Karpas-422 (cell line): ENCODE measurements at regions not wholly inside any gene's neighbourhood (a gene's known extent, or its start where the extent isn't known, plus 50 kb on each side); places are given as distances from the start of the nearest gene placed in this dataset.

Experiments
- DNase-seq: peaks from one replicate; pipeline ENCODE4 v3.0.0-alpha.2; 2015
- H2AFZ ChIP-seq: fragments of 200-600 bp; sonication (generic); 2 replicates; pipeline ENCODE4 v1.6.1; 2014; ENCODE audit warnings: antibody characterized with exemption, low read length, mixed read lengths
- H3K27ac ChIP-seq: fragments of 200-600 bp; sonication (generic); 2 replicates; pipeline ENCODE4 v1.5.1; 2014; ENCODE audit warnings: mild to moderate bottlenecking, low read length, moderate library complexity
- H3K27me3 ChIP-seq: fragments of 200-600 bp; sonication (generic); 2 replicates; pipeline ENCODE4 v1.6.1; 2014; ENCODE audit warnings: low read length, mixed read lengths
- H3K36me3 ChIP-seq: fragments of 200-600 bp; sonication (generic); 2 replicates; pipeline ENCODE4 v1.6.1; 2014; ENCODE audit warnings: low read length, mixed read lengths; ENCODE audit not compliant: insufficient read depth
- H3K4me1 ChIP-seq: fragments of 200-600 bp; sonication (generic); 2 replicates; pipeline ENCODE4 v1.6.1; 2014; ENCODE audit warnings: mild to moderate bottlenecking, low read length, mixed read lengths
- H3K4me2 ChIP-seq: fragments of 200-600 bp; sonication (generic); 2 replicates; pipeline ENCODE4 v1.6.1; 2014; ENCODE audit warnings: low read length, low read depth, mild to moderate bottlenecking; ENCODE audit not compliant: poor library complexity, severe bottlenecking
- H3K4me3 ChIP-seq: fragments of 200-600 bp; sonication (generic); 2 replicates; pipeline ENCODE4 v1.5.1; 2014; ENCODE audit warnings: mild to moderate bottlenecking, antibody characterized with exemption, low read length, mixed read lengths
- H3K79me2 ChIP-seq: fragments of 200-600 bp; sonication (generic); 2 replicates; pipeline ENCODE4 v1.6.1; 2014; ENCODE audit warnings: mild to moderate bottlenecking, low read length, mixed read lengths
- H3K9ac ChIP-seq: fragments of 200-600 bp; sonication (generic); 2 replicates; pipeline ENCODE4 v1.6.0; 2014; ENCODE audit warnings: low read length
- H3K9me2 ChIP-seq: fragments of 200-600 bp; sonication (generic), shearing (Covaris generic); replicated peaks from 2 replicates; pipeline ENCODE4 v1.6.0; 2014; ENCODE audit warnings: mild to moderate bottlenecking, low read length, moderate library complexity; ENCODE audit not compliant: insufficient read depth
- H3K9me3 ChIP-seq: fragments of 300-700, 200-600 bp; sonication (generic); 2 replicates; pipeline ENCODE4 v1.6.1; 2014; ENCODE audit warnings: low read length, mixed read lengths
- H4K20me1 ChIP-seq: fragments of 200-600 bp; sonication (generic); 2 replicates; pipeline ENCODE4 v1.6.1; 2014; ENCODE audit warnings: mild to moderate bottlenecking, antibody characterized with exemption, low read length, low read depth; ENCODE audit not compliant: insufficient read depth

DNA sequence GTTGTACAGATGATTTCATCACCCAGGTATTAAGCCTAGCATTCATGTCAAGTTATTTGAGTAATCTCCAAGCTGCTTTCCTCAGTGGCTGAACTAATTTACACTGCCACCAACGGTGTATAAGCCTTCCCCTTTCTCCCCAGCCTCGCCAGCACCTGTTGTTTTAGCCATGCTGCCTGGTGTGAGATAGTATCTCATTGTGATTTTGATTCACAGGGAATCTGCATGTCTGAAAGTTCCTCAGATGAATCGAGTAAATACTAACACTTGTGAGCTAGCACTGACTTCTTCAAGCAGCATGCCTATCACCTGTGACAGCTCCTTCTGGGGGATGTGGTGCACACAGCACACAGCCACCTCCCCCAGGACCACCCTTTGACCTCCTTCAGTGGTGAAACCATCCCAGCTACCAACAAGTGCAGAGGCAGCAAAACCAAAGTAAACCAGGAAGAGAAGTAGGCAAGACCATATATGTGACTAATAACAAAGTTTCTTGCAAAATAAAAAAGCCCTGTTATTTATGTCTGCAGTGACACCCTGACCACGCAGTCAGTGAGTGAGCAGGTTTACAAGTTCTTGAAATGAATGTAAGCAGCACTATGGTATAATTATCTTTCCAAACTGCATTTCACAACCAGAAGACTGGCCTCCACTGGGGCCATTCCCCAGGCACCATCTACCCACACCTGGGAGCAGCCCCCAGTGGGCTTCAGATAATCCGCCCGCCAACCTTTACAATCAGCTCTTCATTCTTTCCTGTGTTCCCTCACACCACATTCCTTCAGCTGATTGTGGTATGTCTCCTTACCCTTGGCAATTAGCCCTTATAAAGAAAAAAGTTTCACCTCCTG is 173.8 kb downstream of the ETS2 start:
- H3K4me2 ChIP-seq: no peak overlapping the region
- DNase-seq: no peak
- H3K79me2 ChIP-seq: no peaks in the 10 kb centered on the region
- no peaks in the 10 kb centered on the region for H3K27me3 ChIP-seq
- H2AFZ ChIP-seq: no peak overlapping the region
- peaks cover 5% of the 10 kb centered on the region for H3K4me1 ChIP-seq
- no peaks in the 10 kb centered on the region for H4K20me1 ChIP-seq
- H3K4me3 ChIP-seq: no peak overlapping the region
- H3K9ac ChIP-seq: no peak overlapping the region
- no peak overlapping the region for H3K27ac ChIP-seq
- H3K9me3 ChIP-seq: no peaks in the 10 kb centered on the region
- no peaks in the 10 kb centered on the region for H3K36me3 ChIP-seq
- no peaks in the 10 kb centered on the region for H3K9me2 ChIP-seq

DNA sequence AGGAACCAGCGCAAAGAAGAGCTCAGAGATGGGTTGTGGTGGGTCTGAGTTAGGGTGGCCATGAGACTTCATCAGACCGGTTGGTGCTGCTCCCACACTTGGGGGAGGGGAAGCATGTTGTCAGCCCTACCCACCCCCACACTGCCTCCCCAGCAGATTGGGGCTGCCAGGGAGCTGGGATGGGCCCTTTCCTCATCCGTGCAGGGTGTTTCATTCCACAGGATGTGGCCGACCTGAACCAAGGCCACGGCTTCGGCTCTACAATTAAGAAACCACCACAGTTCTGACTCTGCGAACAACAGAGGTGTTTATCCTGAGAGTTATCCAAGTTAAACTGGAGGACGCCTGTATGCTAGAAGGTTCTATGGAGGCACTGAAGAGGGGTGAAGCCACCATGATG is 171.2 kb downstream of the ETS2 start:
- H3K4me1 ChIP-seq: no peaks in the 10 kb centered on the region
- H2AFZ ChIP-seq: no peak overlapping the region
- H3K9me3 ChIP-seq: no peaks in the 10 kb centered on the region
- H3K9ac ChIP-seq: no peak overlapping the region
- no peak overlapping the region for H3K4me3 ChIP-seq
- no peak for DNase-seq
- no peaks in the 10 kb centered on the region for H3K36me3 ChIP-seq
- H3K27ac ChIP-seq: no peak overlapping the region
- H3K79me2 ChIP-seq: no peaks in the 10 kb centered on the region
- H4K20me1 ChIP-seq: no peaks in the 10 kb centered on the region
- H3K9me2 ChIP-seq: no peaks in the 10 kb centered on the region
- H3K27me3 ChIP-seq: no peaks in the 10 kb centered on the region
- H3K4me2 ChIP-seq: no peak overlapping the region

DNA sequence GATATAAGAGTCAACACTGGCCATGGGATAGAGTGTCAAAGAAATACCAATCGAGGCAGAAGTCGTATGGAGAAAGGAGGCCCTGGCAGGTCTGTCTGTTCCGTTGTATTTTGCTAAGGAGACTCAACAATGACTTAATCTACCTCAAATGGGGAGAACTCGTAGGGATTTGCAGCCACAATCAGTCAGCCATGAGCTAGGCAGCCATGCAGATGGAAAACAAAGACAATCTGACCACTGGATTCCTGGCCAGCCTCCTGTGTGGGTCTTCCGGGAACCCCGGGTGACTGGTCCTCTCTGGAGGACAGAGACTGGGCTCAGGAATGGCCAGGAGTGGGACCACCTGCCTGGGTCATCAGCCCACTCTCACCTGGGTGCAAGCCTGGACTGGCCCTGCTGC is 167.8 kb downstream of the ETS2 start:
- H3K9me2 ChIP-seq: no peaks in the 10 kb centered on the region
- H3K36me3 ChIP-seq: no peaks in the 10 kb centered on the region
- no peaks in the 10 kb centered on the region for H3K79me2 ChIP-seq
- no peaks in the 10 kb centered on the region for H3K4me1 ChIP-seq
- no peaks in the 10 kb centered on the region for H3K9me3 ChIP-seq
- no peak overlapping the region for H3K27ac ChIP-seq
- H3K27me3 ChIP-seq: no peaks in the 10 kb centered on the region
- H2AFZ ChIP-seq: no peak overlapping the region
- DNase-seq: no peak
- H3K9ac ChIP-seq: no peak overlapping the region
- H3K4me3 ChIP-seq: no peak overlapping the region
- no peak overlapping the region for H3K4me2 ChIP-seq
- H4K20me1 ChIP-seq: no peaks in the 10 kb centered on the region

DNA sequence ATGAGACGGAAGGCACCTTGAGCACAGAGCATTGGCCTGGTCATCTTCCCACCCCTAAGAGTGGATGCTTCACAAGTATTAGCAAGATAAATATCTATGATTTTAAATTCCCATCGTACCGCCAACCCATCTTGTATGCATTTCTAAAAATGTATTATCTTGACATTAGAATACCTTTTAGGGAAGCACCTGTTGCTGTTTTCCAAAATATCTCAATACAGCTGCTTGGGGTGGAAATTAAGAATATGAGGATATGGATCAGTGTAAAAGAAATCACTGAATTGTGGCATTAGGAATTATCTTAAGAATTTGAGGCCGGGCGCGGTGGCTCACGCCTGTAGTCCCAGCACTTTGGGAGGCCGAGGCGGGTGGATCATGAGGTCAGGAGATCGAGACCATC is 166.3 kb downstream of the ETS2 start:
- no peak overlapping the region for H3K27ac ChIP-seq
- H3K4me2 ChIP-seq: no peak overlapping the region
- DNase-seq: no peak
- no peaks in the 10 kb centered on the region for H3K4me1 ChIP-seq
- H3K27me3 ChIP-seq: no peaks in the 10 kb centered on the region
- H2AFZ ChIP-seq: no peak overlapping the region
- H3K9me3 ChIP-seq: no peaks in the 10 kb centered on the region
- no peaks in the 10 kb centered on the region for H3K9me2 ChIP-seq
- no peaks in the 10 kb centered on the region for H3K36me3 ChIP-seq
- no peaks in the 10 kb centered on the region for H4K20me1 ChIP-seq
- no peaks in the 10 kb centered on the region for H3K79me2 ChIP-seq
- no peak overlapping the region for H3K9ac ChIP-seq
- no peak overlapping the region for H3K4me3 ChIP-seq

DNA sequence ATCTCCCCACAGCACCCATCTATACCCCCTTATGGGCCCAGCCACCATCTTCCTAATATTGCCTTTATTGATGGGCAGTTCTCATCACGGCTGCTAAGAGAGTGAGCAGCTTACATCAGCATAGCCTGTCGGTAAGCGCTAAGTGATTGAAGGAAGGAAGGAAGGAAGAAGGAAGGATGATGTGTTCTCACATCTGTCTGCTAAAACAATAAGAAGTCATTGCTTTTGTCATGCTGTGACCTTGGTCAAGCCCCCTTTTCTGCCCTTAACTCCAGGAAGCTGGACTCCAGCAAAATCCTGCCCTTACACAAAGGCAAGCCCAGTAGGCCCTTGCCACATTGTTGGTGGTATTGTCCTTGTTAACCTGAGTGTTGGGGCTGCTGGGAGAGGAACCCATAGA is 165.0 kb downstream of the ETS2 start:
- Histone ChIP-seq H3K9ac (no peak overlapping the region), H3K9me2 (no peaks in the 10 kb centered on the region), H4K20me1 (no peaks in the 10 kb centered on the region), H3K27ac (no peak overlapping the region), H3K36me3 (no peaks in the 10 kb centered on the region), H3K27me3 (no peaks in the 10 kb centered on the region), H3K4me3 (no peak overlapping the region), H3K4me2 (no peak overlapping the region), H3K9me3 (no peaks in the 10 kb centered on the region), H3K4me1 (no peaks in the 10 kb centered on the region), H3K79me2 (no peaks in the 10 kb centered on the region), H2AFZ (no peak overlapping the region)
- DNase-seq: no peak

DNA sequence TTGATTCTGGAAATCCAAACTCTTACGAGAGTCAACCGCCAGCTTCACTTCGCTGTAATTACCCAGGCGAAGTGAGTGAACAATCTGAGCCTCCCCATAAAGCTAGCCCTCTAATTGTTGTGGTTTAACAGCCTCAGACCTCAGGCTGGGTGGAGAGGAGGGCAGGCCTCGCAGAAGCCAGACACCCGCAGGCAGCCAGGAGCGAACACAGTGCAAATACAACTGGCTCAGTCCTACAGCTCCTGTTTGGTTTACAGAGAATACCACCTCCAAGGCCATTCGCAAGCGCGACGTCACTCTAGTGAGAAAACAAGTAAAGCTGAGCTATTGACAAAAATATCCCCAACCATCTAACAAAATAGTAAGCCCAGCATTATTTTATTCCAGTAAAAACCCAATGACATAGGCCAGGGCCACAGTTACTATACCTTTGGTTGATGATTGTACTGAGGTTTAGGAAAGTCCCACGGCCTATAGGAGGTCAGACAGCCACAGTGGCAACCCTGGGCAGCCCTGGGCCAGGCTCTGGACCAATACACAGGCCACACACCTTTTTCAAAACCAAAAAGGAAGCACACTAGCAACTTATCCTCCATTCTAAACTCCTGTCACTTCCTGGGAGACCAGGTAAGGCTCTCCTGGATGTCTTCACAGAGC is 163.3 kb downstream of the ETS2 start:
- Histone ChIP-seq H3K4me1 (no peaks in the 10 kb centered on the region), H3K9ac (no peak overlapping the region), H3K36me3 (no peaks in the 10 kb centered on the region), H3K9me3 (no peaks in the 10 kb centered on the region), H3K4me3 (no peak overlapping the region), H3K9me2 (no peaks in the 10 kb centered on the region), H3K79me2 (no peaks in the 10 kb centered on the region), H3K4me2 (no peak overlapping the region), H4K20me1 (no peaks in the 10 kb centered on the region), H3K27me3 (no peaks in the 10 kb centered on the region), H3K27ac (no peak overlapping the region), H2AFZ (no peak overlapping the region)
- no peak for DNase-seq

DNA sequence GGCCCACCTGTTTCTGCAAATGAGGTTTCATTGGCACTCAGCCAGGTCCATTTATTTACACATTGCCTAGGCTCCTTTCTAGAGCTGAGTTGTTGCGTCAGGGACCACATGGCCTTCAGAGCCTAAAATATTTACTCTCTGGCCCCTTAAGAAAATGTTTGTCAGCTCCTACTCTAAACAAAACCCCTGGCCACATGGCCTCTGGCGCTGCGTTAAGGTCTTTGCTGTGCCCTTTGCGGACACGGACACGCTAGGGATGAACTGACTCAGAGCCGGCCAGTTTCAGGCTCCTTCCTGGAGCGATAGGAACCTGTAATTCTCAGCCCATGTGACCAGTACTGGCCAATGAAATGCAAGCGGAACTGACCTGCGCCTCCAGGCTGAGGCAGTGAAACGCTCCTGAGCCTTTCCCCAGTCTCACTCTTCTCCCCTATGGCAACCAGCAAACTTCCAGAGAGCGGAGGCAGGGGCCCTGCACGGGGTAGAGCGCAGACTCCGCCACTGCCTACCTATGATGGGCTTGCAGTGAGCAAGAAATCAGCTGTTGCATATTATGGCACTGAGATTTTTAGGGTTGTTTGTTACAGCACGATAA is 160.3 kb downstream of the ETS2 start:
- H3K27me3 ChIP-seq: no peaks in the 10 kb centered on the region
- no peak for DNase-seq
- H3K4me3 ChIP-seq: no peak overlapping the region
- H3K9me2 ChIP-seq: no peaks in the 10 kb centered on the region
- H3K27ac ChIP-seq: no peak overlapping the region
- H3K79me2 ChIP-seq: no peaks in the 10 kb centered on the region
- H3K4me2 ChIP-seq: no peak overlapping the region
- no peaks in the 10 kb centered on the region for H3K36me3 ChIP-seq
- H3K9ac ChIP-seq: no peak overlapping the region
- no peaks in the 10 kb centered on the region for H3K4me1 ChIP-seq
- no peaks in the 10 kb centered on the region for H4K20me1 ChIP-seq
- no peaks in the 10 kb centered on the region for H3K9me3 ChIP-seq
- no peak overlapping the region for H2AFZ ChIP-seq

DNA sequence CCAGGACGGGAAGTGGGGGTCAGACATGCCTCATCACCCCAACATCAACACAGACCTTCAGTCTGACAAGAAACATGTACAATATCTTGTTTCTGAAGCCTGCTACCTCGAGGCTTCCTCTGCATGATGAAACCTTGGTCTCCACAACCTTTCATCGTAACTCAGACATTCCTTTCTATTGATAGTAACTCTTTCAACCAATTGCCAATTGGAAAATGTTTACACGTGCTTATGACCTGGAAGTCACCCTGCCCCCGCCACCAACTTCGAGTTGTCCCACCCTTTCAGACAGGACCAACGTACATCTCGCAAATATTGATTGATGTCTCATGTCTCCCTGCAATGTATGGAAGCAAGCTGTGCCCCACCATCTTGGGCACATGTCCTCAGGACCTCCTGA is 159.5 kb downstream of the ETS2 start:
- Histone ChIP-seq H3K9ac (no peak overlapping the region), H2AFZ (no peak overlapping the region), H4K20me1 (no peaks in the 10 kb centered on the region), H3K27ac (no peak overlapping the region), H3K27me3 (no peaks in the 10 kb centered on the region), H3K79me2 (no peaks in the 10 kb centered on the region), H3K9me2 (no peaks in the 10 kb centered on the region), H3K9me3 (no peaks in the 10 kb centered on the region), H3K4me2 (no peak overlapping the region), H3K4me3 (no peak overlapping the region), H3K36me3 (no peaks in the 10 kb centered on the region), H3K4me1 (no peaks in the 10 kb centered on the region)
- no peak for DNase-seq
